GM23338 (cell line): ENCODE measurements at regions not wholly inside any gene's neighbourhood (a gene's known extent, or its start where the extent isn't known, plus 50 kb on each side); places are given as distances from the start of the nearest gene placed in this dataset.

Experiments
- ATAC-seq: fragments of 200-7000 bp; cut with Tn5 transposase; 3 replicates; pipeline ENCODE4 v1.9.1; 2020
- DNase-seq: peaks from one replicate; pipeline ENCODE4 v3.0.0-alpha.2; 2015; ENCODE audit warnings: low spot score
- H2AFZ ChIP-seq: fragments of 200-600 bp; sonication (generic); 2 replicates; pipeline ENCODE4 v1.8.0; 2016; ENCODE audit warnings: antibody characterized with exemption, mild to moderate bottlenecking, moderate library complexity
- H3F3A ChIP-seq: fragments of 200-600 bp; sonication (generic); replicated peaks from 2 replicates; pipeline ENCODE4 v1.8.0; 2017; ENCODE audit warnings: antibody characterized with exemption, mixed run types, low read depth
- H3K27ac ChIP-seq: fragments of 200-600 bp; sonication (generic); 2 replicates; pipeline ENCODE4 v1.6.1; 2016; ENCODE audit warnings: low read depth
- H3K27me3 ChIP-seq: fragments of 200-600 bp; sonication (generic); 2 replicates; pipeline ENCODE4 v1.8.0; 2016; ENCODE audit warnings: mild to moderate bottlenecking, mixed run types, moderate library complexity; ENCODE audit not compliant: insufficient read depth
- H3K36me3 ChIP-seq: fragments of 200-600 bp; sonication (generic); 2 replicates; pipeline ENCODE4 v1.8.0; 2016; ENCODE audit warnings: mild to moderate bottlenecking; ENCODE audit not compliant: insufficient read depth
- H3K4me1 ChIP-seq: fragments of 200-600 bp; sonication (generic); 2 replicates; pipeline ENCODE4 v1.8.0; 2016; ENCODE audit warnings: mild to moderate bottlenecking, moderate library complexity; ENCODE audit not compliant: insufficient read depth
- H3K4me2 ChIP-seq: fragments of 200-600 bp; sonication (generic); 2 replicates; pipeline ENCODE4 v1.7.1; 2017; ENCODE audit warnings: mixed run types
- H3K4me3 ChIP-seq: fragments of 200-600 bp; sonication (generic); 2 replicates; pipeline ENCODE4 v1.6.1; 2016; ENCODE audit warnings: mixed run types
- H3K79me2 ChIP-seq: fragments of 200-600 bp; sonication (generic); replicated peaks from 2 replicates; pipeline ENCODE4 v1.8.0; 2017; ENCODE audit warnings: mild to moderate bottlenecking; ENCODE audit not compliant: insufficient read depth
- H3K9me2 ChIP-seq: fragments of 200-600 bp; sonication (generic); 2 replicates; pipeline ENCODE4 v1.8.0; 2017; ENCODE audit not compliant: insufficient read depth
- H4K20me1 ChIP-seq: fragments of 200-600 bp; sonication (generic); replicated peaks from 2 replicates; pipeline ENCODE4 v1.8.0; 2017; ENCODE audit warnings: mild to moderate bottlenecking; ENCODE audit not compliant: insufficient read depth
- H3K27ac Mint-ChIP-seq: 2 replicates; pipeline ENCODE4 v1.8.0; 2020; ENCODE audit warnings: inconsistent platforms, mild to moderate bottlenecking, moderate library complexity, mixed read lengths
- H3K27me3 Mint-ChIP-seq: 3 replicates; pipeline ENCODE4 v1.8.0; 2022; ENCODE audit warnings: low read depth, mild to moderate bottlenecking, moderate library complexity, mixed read lengths, inconsistent platforms; ENCODE audit not compliant: insufficient read depth, poor library complexity
- H3K36me3 Mint-ChIP-seq: 3 replicates; pipeline ENCODE4 v1.8.0; 2021; ENCODE audit warnings: low read depth, mild to moderate bottlenecking, inconsistent platforms, moderate library complexity, mixed read lengths
- H3K4me1 Mint-ChIP-seq: 3 replicates; pipeline ENCODE4 v1.8.0; 2020; ENCODE audit warnings: mild to moderate bottlenecking, inconsistent platforms, mixed read lengths
- H3K4me3 Mint-ChIP-seq: 3 replicates; pipeline ENCODE4 v1.8.0; 2021; ENCODE audit warnings: moderate library complexity, mild to moderate bottlenecking, inconsistent platforms, mixed read lengths
- H3K9me3 Mint-ChIP-seq: 3 replicates; pipeline ENCODE4 v1.8.0; 2020; ENCODE audit warnings: moderate library complexity, mild to moderate bottlenecking, inconsistent platforms, mixed read lengths
- CREB1 ChIP-seq: fragments of 250-450 bp; sonication (Bioruptor Pico); IDR thresholded peaks from 2 replicates; pipeline ENCODE4 v1.5.0; 2020; ENCODE audit warnings: low read depth, mild to moderate bottlenecking, moderate library complexity
- CTCF ChIP-seq, 2 experiments: fragments of 200-600 bp in 1 of 2; sonication (generic) in 1 of 2; conservative IDR thresholded peaks; 2 replicates each; pipeline versions ENCODE4 v1.5.1 to v1.6.1; 2016 to 2017; ENCODE audit warnings: antibody characterized with exemption in 2 of 2, low read depth in 2 of 2, mild to moderate bottlenecking in 2 of 2, moderate library complexity in 1 of 2
- EZH2 ChIP-seq: fragments of 200-600 bp; sonication (generic); IDR thresholded peaks from one replicate; pipeline ENCODE4 v1.8.0; 2017; ENCODE audit warnings: antibody characterized with exemption, mild to moderate bottlenecking, low read depth; ENCODE audit not compliant: unreplicated experiment
- EZH2phosphoT487 ChIP-seq: fragments of 200-600 bp; sonication (generic); IDR thresholded peaks from one replicate; pipeline ENCODE4 v1.8.1; 2018; ENCODE audit warnings: antibody characterized with exemption; ENCODE audit not compliant: unreplicated experiment
- JUNB ChIP-seq: IDR thresholded peaks from one replicate; pipeline ENCODE4 v1.6.1; 2016; ENCODE audit warnings: antibody characterized with exemption; ENCODE audit not compliant: unreplicated experiment
- NANOG ChIP-seq: IDR thresholded peaks from 2 replicates; pipeline ENCODE4 v1.6.1; 2016; ENCODE audit warnings: antibody characterized with exemption, borderline replicate concordance
- REST ChIP-seq: IDR thresholded peaks from one replicate; pipeline ENCODE4 v1.6.1; 2018; ENCODE audit warnings: antibody characterized with exemption; ENCODE audit not compliant: unreplicated experiment
- ZNF114 ChIP-seq: fragments of 250-450 bp; sonication (Bioruptor Pico); IDR thresholded peaks from 2 replicates; pipeline ENCODE4 v1.5.0; 2020; ENCODE audit warnings: mild to moderate bottlenecking, moderate library complexity
- ZNF331 ChIP-seq: fragments of 250-450 bp; sonication (Bioruptor Pico); IDR thresholded peaks from 2 replicates; pipeline ENCODE4 v1.5.0; 2020; ENCODE audit warnings: low read depth, mild to moderate bottlenecking, moderate library complexity
- TF ChIP-seq, protein P1 (sequence below): fragments of 250-450 bp; sonication (Bioruptor Pico); IDR thresholded peaks from 2 replicates; pipeline ENCODE4 v1.5.0; 2020; ENCODE audit warnings: mild to moderate bottlenecking, moderate library complexity

DNA sequence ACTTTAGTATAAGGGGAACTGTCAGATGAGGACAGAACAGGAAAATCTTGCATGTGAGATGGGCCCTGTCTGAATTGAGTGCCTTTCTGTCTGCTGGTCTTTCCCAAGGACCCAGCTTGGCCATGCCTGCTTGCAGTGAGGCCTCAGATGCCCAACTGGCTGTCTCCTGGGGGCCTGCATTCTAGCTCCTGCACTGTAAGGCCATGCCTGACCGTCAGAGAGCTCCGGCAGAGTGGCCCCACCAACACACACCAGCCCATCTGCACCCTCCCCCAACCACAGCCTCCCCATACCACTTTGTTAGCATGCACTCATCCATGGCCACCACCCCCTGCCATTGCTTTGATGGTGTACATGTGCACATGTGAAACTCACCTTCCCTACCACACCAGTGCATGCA, 190.4 kb upstream of the RPRM start:
- H4K20me1 ChIP-seq: no peaks in the 10 kb centered on the region
- H3K27ac ChIP-seq: no peak overlapping the region
- H3F3A ChIP-seq: no peaks in the 10 kb centered on the region
- H3K36me3 ChIP-seq: no peaks in the 10 kb centered on the region
- no peak overlapping the region for H3K4me2 ChIP-seq
- H3K4me3 ChIP-seq: no peak overlapping the region
- peaks cover 10% of the 10 kb centered on the region; the same call in 2 of the 3 replicates for H3K36me3 Mint-ChIP-seq
- no peaks in the 10 kb centered on the region for H3K27me3 ChIP-seq
- no peaks in the 10 kb centered on the region for H3K79me2 ChIP-seq
- ATAC-seq: no peak
- H3K4me1 ChIP-seq: no peaks in the 10 kb centered on the region
- no peaks in the 10 kb centered on the region for H3K4me1 Mint-ChIP-seq
- no peak overlapping the region for H2AFZ ChIP-seq
- no peak overlapping the region for H3K4me3 Mint-ChIP-seq
- peaks cover 34% of the 10 kb centered on the region for H3K9me3 Mint-ChIP-seq
- no peak for DNase-seq
- H3K27me3 Mint-ChIP-seq: no peaks in the 10 kb centered on the region
- TF ChIP-seq CTCF (conservative IDR thresholded peaks at IDR 0.05; ENCODE audit: low read depth in 2 of 2) (no peak), REST (no peak), CREB1 (CRISPR knock-in tag) (no peak), ZNF331 (CRISPR knock-in tag) (no peak), EZH2 (no peak), EZH2phosphoT487 (no peak), NANOG (no peak), JUNB (no peak)
- no peaks in the 10 kb centered on the region for H3K9me2 ChIP-seq
- no peak overlapping the region for H3K27ac Mint-ChIP-seq

GRCh38 chr2:153710128-153710527, 161.6 kb upstream of the GALNT13 start:
- no peaks in the 10 kb centered on the region for H3K36me3 ChIP-seq
- no peaks in the 10 kb centered on the region for H3K79me2 ChIP-seq
- H4K20me1 ChIP-seq: no peaks in the 10 kb centered on the region
- Mint-ChIP-seq H3K27ac (no peak overlapping the region), H3K36me3 (no peaks in the 10 kb centered on the region), H3K9me3 (no peaks in the 10 kb centered on the region), H3K27me3 (no peaks in the 10 kb centered on the region), H3K4me1 (no peaks in the 10 kb centered on the region), H3K4me3 (no peak overlapping the region)
- no peak overlapping the region for H3K27ac ChIP-seq
- H3K4me2 ChIP-seq: no peak overlapping the region
- no peaks in the 10 kb centered on the region for H3K4me1 ChIP-seq
- no peak overlapping the region for H3K4me3 ChIP-seq
- no peaks in the 10 kb centered on the region for H3K27me3 ChIP-seq
- no peaks in the 10 kb centered on the region for H3F3A ChIP-seq
- H3K9me2 ChIP-seq: peaks cover 3% of the 10 kb centered on the region; the same call in 1 of the 2 replicates
- TF ChIP-seq NANOG (no peak), ZNF114 (CRISPR knock-in tag) (no peak), ZNF331 (CRISPR knock-in tag) (no peak), EZH2 (no peak)
- TF ChIP-seq, protein P1, sequence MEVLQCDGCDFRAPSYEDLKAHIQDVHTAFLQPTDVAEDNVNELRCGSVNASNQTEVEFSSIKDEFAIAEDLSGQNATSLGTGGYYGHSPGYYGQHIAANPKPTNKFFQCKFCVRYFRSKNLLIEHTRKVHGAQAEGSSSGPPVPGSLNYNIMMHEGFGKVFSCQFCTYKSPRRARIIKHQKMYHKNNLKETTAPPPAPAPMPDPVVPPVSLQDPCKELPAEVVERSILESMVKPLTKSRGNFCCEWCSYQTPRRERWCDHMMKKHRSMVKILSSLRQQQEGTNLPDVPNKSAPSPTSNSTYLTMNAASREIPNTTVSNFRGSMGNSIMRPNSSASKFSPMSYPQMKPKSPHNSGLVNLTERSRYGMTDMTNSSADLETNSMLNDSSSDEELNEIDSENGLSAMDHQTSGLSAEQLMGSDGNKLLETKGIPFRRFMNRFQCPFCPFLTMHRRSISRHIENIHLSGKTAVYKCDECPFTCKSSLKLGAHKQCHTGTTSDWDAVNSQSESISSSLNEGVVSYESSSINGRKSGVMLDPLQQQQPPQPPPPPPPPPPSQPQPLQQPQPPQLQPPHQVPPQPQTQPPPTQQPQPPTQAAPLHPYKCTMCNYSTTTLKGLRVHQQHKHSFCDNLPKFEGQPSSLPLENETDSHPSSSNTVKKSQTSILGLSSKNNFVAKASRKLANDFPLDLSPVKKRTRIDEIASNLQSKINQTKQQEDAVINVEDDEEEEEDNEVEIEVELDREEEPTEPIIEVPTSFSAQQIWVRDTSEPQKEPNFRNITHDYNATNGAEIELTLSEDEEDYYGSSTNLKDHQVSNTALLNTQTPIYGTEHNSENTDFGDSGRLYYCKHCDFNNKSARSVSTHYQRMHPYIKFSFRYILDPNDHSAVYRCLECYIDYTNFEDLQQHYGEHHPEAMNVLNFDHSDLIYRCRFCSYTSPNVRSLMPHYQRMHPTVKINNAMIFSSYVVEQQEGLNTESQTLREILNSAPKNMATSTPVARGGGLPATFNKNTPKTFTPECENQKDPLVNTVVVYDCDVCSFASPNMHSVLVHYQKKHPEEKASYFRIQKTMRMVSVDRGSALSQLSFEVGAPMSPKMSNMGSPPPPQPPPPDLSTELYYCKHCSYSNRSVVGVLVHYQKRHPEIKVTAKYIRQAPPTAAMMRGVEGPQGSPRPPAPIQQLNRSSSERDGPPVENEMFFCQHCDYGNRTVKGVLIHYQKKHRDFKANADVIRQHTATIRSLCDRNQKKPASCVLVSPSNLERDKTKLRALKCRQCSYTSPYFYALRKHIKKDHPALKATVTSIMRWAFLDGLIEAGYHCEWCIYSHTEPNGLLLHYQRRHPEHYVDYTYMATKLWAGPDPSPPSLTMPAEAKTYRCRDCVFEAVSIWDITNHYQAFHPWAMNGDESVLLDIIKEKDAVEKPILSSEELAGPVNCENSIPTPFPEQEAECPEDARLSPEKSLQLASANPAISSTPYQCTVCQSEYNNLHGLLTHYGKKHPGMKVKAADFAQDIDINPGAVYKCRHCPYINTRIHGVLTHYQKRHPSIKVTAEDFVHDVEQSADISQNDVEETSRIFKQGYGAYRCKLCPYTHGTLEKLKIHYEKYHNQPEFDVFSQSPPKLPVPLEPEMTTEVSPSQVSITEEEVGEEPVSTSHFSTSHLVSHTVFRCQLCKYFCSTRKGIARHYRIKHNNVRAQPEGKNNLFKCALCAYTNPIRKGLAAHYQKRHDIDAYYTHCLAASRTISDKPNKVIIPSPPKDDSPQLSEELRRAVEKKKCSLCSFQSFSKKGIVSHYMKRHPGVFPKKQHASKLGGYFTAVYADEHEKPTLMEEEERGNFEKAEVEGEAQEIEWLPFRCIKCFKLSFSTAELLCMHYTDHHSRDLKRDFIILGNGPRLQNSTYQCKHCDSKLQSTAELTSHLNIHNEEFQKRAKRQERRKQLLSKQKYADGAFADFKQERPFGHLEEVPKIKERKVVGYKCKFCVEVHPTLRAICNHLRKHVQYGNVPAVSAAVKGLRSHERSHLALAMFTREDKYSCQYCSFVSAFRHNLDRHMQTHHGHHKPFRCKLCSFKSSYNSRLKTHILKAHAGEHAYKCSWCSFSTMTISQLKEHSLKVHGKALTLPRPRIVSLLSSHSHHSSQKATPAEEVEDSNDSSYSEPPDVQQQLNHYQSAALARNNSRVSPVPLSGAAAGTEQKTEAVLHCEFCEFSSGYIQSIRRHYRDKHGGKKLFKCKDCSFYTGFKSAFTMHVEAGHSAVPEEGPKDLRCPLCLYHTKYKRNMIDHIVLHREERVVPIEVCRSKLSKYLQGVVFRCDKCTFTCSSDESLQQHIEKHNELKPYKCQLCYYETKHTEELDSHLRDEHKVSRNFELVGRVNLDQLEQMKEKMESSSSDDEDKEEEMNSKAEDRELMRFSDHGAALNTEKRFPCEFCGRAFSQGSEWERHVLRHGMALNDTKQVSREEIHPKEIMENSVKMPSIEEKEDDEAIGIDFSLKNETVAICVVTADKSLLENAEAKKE (CRISPR knock-in tag): no peak
- ATAC-seq (no peak), DNase-seq (no peak)
- H2AFZ ChIP-seq: no peak overlapping the region
